Right lobe of liver (tissue), 6 donors: ENCODE measurements at regions not wholly inside any gene's neighbourhood (a gene's known extent, or its start where the extent isn't known, plus 50 kb on each side); places are given as distances from the start of the nearest gene placed in this dataset.

Experiments used
- ATAC-seq, 4 donors: fragments of 200-7000 bp; cut with Tn5 transposase; one replicate each; pipeline ENCODE4 v1.9.1; 2020; ENCODE audit warnings: mild to moderate bottlenecking in 4 of 4, moderate library complexity in 4 of 4
- DNase-seq, 3 donors: peaks; one replicate each; pipeline ENCODE4 v3.0.0-alpha.2; 2020
- H3K27ac ChIP-seq, 3 donors: fragments of 200-600 bp; one replicate each; pipeline ENCODE4 v1.8.0; 2022
- H3K27me3 ChIP-seq, 2 donors: fragments of 200-600 bp; one replicate each; pipeline ENCODE4 v1.8.0; 2022
- H3K36me3 ChIP-seq, 4 donors: fragments of 200-600 bp; sonication (generic) in 1 of 4; one replicate each; pipeline versions ENCODE4 v1.5.1 to v1.8.0; 2017 to 2022; ENCODE audit warnings: control low read depth in 1 of 4
- H3K4me1 ChIP-seq, 4 donors: fragments of 200-600 bp; sonication (generic) in 1 of 4; one replicate each; pipeline versions ENCODE4 v1.5.1 to v1.8.0; 2017 to 2022; ENCODE audit warnings: control low read depth in 1 of 4
- H3K4me3 ChIP-seq, 3 donors: fragments of 200-600 bp; one replicate each; pipeline ENCODE4 v1.8.0; 2022
- H3K9me3 ChIP-seq, 4 donors: fragments of 200-600 bp; sonication (generic) in 1 of 4; one replicate each; pipeline versions ENCODE4 v1.5.1 to v1.8.0; 2017 to 2022; ENCODE audit warnings: control low read depth in 1 of 4
- POLR2A ChIP-seq: fragments of 450-650 bp; IDR thresholded peaks from one replicate; pipeline ENCODE4 v1.6.1; 2017; ENCODE audit warnings: antibody characterized with exemption, mild to moderate bottlenecking
- WGBS: methylation state at CpG from one replicate; pipeline ENCODE4 v1.1.6; 2018; ENCODE audit warnings: low coverage, low lambda C conversion rate; ENCODE audit not compliant: insufficient coverage; ENCODE audit errors: missing lambda C conversion rate; 5-methylcytosine and 5-hydroxymethylcytosine counted together
- intact Hi-C, 2 donors: fragments of 100-400 bp; cut with DNase I; formaldehyde crosslinking; loops; one replicate each; pipeline versions ENCODE4 v1.11.2 to v1.14.1; 2022
- TF ChIP-seq, protein P1 (sequence below), 4 donors: fragments of 200-600 bp in 3 of 4; fragments of 450-650 bp in 1 of 4; IDR thresholded peaks; one replicate each; pipeline versions ENCODE4 v1.5.1 to v1.8.0; 2016 to 2022; ENCODE audit warnings: antibody characterized with exemption in 4 of 4, mild to moderate bottlenecking in 2 of 4
- donor health status: DM: no; HTN: yes; CAD: no.
- donor health status: DM: no; HTN: no; CAD: no.
- donor health status: DM: no; HTN: no; CAD: no.
- donor health status: DM: no; HTN: yes; CAD: no.
- donor health status: DM: no; HTN: yes; CAD: no.

DNA sequence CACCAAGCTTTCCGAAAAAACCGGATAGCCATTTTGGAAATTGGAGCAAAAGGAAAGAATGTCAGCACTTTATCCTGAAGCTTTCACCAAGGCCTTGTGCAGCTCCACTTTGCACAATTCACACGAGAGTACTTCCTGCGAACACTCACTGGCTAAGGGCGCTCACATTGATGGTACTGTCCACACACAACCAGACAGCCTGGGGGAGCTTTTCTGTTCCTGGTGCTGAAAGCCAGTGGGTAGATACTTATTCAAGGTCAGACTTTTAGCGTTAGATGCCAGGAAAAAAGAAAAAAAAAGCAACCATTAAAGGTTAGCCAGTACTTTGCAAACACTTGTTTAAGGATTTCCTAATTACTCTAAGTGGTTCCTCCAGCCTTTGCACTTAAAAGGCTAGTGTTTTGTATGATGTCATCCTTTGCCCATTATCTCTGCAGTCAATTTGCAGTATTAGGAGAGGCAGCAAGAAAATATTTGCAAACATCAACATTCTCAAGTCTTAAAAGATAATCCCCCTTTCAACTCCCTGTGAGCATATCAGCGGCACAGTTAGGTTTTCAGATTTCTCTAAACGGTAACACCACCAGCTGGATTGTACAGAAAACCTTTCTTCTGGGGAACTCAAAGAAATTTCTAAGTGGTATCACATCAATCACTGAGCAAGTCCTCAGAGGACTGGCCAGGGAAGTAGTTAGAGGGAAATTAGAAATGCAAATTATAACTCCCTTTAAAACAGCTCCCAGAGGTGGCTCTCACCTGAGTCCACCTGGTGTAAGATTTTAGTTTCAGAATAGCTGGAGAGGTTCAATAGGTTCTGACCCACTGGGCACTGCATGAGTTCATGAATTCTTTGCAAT is 243.4 kb upstream of the IRX5 start:
- Histone ChIP-seq H3K4me3 (no peak overlapping the region), H3K27me3 (no peaks in the 10 kb centered on the region), H3K4me1 (no peaks in the 10 kb centered on the region), H3K9me3 (no peaks in the 10 kb centered on the region), H3K36me3 (no peaks in the 10 kb centered on the region), H3K27ac (no peak overlapping the region)
- WGBS, result 51% methylated on average over 8 of the region's 8 CpGs
- intact Hi-C loops, result no loop called here
- TF ChIP-seq, protein P1, sequence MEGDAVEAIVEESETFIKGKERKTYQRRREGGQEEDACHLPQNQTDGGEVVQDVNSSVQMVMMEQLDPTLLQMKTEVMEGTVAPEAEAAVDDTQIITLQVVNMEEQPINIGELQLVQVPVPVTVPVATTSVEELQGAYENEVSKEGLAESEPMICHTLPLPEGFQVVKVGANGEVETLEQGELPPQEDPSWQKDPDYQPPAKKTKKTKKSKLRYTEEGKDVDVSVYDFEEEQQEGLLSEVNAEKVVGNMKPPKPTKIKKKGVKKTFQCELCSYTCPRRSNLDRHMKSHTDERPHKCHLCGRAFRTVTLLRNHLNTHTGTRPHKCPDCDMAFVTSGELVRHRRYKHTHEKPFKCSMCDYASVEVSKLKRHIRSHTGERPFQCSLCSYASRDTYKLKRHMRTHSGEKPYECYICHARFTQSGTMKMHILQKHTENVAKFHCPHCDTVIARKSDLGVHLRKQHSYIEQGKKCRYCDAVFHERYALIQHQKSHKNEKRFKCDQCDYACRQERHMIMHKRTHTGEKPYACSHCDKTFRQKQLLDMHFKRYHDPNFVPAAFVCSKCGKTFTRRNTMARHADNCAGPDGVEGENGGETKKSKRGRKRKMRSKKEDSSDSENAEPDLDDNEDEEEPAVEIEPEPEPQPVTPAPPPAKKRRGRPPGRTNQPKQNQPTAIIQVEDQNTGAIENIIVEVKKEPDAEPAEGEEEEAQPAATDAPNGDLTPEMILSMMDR (IDR thresholded peaks at IDR 0.05), result no peak
- no peak for TF ChIP-seq POLR2A
- no peak for ATAC-seq
- no peak for DNase-seq

DNA sequence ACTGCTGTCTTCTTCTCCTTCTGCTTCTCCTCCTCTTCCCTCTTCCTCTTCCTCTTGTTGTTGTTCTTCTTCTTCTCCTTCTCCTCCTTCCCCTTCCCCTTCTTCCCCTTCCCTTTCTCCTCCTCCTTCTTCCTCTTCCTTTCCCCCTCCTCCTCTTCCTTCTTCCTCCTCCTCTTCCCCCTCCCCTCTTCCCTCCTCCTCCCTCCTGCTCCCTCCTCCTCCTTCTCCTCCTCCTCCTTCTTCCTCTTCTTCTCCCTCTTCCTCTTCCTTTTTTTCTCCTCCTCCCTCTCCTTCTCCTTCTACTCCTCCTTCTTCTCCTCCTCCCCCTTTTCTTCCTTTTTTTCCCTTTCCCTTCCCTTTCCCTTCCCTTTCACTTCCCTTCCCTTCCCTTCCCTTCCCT is 245.0 kb upstream of the IRX5 start:
- no peaks in the 10 kb centered on the region for H3K9me3 ChIP-seq
- no peaks in the 10 kb centered on the region for H3K4me1 ChIP-seq
- no peak overlapping the region for H3K27ac ChIP-seq
- DNase-seq (no peak), ATAC-seq (no peak)
- no peak for TF ChIP-seq POLR2A
- TF ChIP-seq, protein P1 (IDR thresholded peaks at IDR 0.05), result no peak
- H3K4me3 ChIP-seq, result no peak overlapping the region
- intact Hi-C loops, result no loop called here
- H3K36me3 ChIP-seq, result no peaks in the 10 kb centered on the region
- no peaks in the 10 kb centered on the region for H3K27me3 ChIP-seq

DNA sequence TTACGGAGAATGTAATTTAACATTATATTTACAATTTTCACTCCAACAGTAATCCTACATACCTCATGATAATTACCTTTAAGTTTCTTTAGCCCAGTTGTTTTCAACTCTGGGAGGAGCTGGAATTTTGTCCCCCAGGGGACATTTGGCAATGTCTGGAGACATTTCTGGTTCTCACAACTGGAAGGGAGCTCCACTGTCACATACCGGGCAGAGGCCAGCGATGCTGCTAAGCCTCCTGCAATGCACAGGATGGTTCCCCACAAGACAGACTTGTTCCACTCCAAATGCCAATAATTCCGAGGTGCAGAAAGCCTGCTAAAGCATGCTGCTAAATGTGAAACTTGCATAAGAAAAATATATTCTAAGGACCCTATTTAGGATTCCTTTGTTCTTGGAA is 251.1 kb upstream of the IRX5 start:
- Histone ChIP-seq H3K9me3 (no peaks in the 10 kb centered on the region), H3K36me3 (no peaks in the 10 kb centered on the region), H3K27ac (no peak overlapping the region), H3K4me1 (no peaks in the 10 kb centered on the region), H3K27me3 (no peaks in the 10 kb centered on the region), H3K4me3 (no peak overlapping the region)
- intact Hi-C loops, result no loop called here
- no peak for TF ChIP-seq POLR2A
- TF ChIP-seq, protein P1 (IDR thresholded peaks at IDR 0.05), result no peak
- ATAC-seq (no peak), DNase-seq (no peak)
- 87% methylated on average over 4 of the region's 4 CpGs for WGBS

DNA sequence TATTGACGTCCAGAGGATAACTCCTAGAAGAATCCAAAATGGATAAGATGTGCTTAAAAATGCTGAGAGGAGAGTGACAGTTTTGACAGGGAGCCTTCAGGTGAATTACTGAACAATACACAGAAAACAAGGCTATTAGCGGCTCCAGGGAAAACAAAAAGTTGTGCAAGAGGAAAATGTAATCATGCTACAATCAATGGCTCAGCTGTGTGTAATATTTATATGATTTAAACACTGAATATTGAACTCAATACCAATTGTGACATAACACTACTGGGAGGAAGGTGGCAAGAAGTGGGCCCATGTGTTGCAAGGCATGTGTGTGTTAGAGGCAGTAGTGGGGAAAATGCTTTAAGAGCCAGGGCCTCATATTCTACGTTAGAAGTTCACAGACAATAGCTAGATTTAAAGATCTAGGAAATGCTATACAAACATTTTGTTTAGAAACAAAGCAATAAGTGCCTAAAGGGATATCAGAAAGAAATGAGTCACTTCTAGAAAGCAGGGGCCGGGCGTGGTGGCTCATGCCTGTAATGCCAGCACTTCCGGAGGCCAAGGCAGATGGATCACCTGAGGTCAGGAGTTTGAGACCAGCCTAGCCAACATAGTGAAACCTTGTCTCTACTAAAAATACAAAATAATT is 253.2 kb upstream of the IRX5 start:
- ATAC-seq (no peak), DNase-seq (no peak)
- H3K27me3 ChIP-seq, result no peaks in the 10 kb centered on the region
- no peak overlapping the region for H3K4me3 ChIP-seq
- no peaks in the 10 kb centered on the region for H3K9me3 ChIP-seq
- no peaks in the 10 kb centered on the region for H3K36me3 ChIP-seq
- intact Hi-C loops, result no loop called here
- WGBS, result 64% methylated on average over 5 of the region's 6 CpGs
- no peak for TF ChIP-seq POLR2A
- H3K4me1 ChIP-seq, result no peaks in the 10 kb centered on the region
- no peak overlapping the region for H3K27ac ChIP-seq

DNA sequence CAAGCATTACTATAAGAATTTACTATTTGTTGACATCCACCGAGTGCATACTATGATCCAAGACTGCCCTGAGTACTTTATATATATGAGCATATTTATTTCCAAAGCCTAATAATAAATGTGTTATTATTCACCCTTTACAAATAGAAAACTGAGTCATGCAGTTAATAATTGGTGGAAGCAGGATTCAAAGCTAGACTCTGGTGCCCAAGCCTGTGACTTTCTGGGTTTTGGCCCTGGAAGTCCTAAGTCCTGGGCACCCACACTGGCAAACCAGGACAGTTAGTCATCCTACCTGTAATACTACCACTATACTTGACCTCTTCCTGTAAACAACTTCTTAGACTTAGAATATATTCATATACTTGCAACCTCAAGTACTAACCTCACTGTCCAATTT is 257.4 kb upstream of the IRX5 start:
- no peaks in the 10 kb centered on the region for H3K9me3 ChIP-seq
- H3K4me1 ChIP-seq, result no peaks in the 10 kb centered on the region
- peak in 1 of 4 donors; percentile 87 for ATAC-seq
- WGBS, result 82% methylated on average over 1 of the region's 1 CpG
- TF ChIP-seq POLR2A, result no peak
- TF ChIP-seq, protein P1 (IDR thresholded peaks at IDR 0.05), result no peak
- intact Hi-C loops, result no loop called here
- H3K27ac ChIP-seq, result no peak overlapping the region
- DNase-seq, result no peak
- H3K4me3 ChIP-seq, result no peak overlapping the region
- H3K36me3 ChIP-seq, result no peaks in the 10 kb centered on the region
- H3K27me3 ChIP-seq, result no peaks in the 10 kb centered on the region
